Neural cell (in vitro differentiated cells): ENCODE measurements at regions not wholly inside any gene's neighbourhood (a gene's known extent, or its start where the extent isn't known, plus 50 kb on each side); places are given as distances from the start of the nearest gene placed in this dataset.

ENCODE experiments used
- H2AFZ ChIP-seq: fragments of 200-600, 300-800 bp; sonication (generic), shearing (Covaris generic); 2 replicates; pipeline ENCODE4 v1.6.0; 2014; ENCODE audit warnings: low read depth, mild to moderate bottlenecking, antibody characterized with exemption, low read length, moderate library complexity
- H3F3A ChIP-seq: fragments of 200-600 bp; shearing (Covaris generic); 2 replicates; pipeline ENCODE4 v1.6.1; 2016; ENCODE audit warnings: mild to moderate bottlenecking, moderate library complexity, mixed read lengths, antibody characterized with exemption, low read length; ENCODE audit not compliant: insufficient read depth, poor library complexity, severe bottlenecking
- H3K27ac ChIP-seq: fragments of 200-600, 300-800 bp; sonication (generic), shearing (Covaris generic); 2 replicates; pipeline ENCODE4 v1.5.1; 2014; ENCODE audit warnings: mild to moderate bottlenecking, low read length, moderate library complexity
- H3K27me3 ChIP-seq: fragments of 300-800, 200-600 bp; sonication (generic), shearing (Covaris generic); 2 replicates; pipeline ENCODE4 v1.6.0; 2014; ENCODE audit warnings: mild to moderate bottlenecking, low read depth, low read length, moderate library complexity; ENCODE audit not compliant: insufficient read depth
- H3K36me3 ChIP-seq: fragments of 300-800, 200-600 bp; sonication (generic), shearing (Covaris generic); 2 replicates; pipeline ENCODE4 v1.5.1; 2014; ENCODE audit warnings: mild to moderate bottlenecking, antibody characterized with exemption, low read length, moderate library complexity; ENCODE audit not compliant: insufficient read depth
- H3K4me2 ChIP-seq: fragments of 300-800, 200-600 bp; sonication (generic), shearing (Covaris generic); 2 replicates; pipeline ENCODE4 v1.6.0; 2014; ENCODE audit warnings: mild to moderate bottlenecking, low read length
- H3K4me3 ChIP-seq: fragments of 300-800, 200-600 bp; sonication (generic), shearing (Covaris generic); 2 replicates; pipeline ENCODE4 v1.5.1; 2014; ENCODE audit warnings: mild to moderate bottlenecking, low read length, moderate library complexity
- H3K79me2 ChIP-seq: fragments of 200-600 bp; shearing (Covaris generic); replicated peaks from 2 replicates; pipeline ENCODE4 v1.6.0; 2014; ENCODE audit warnings: mild to moderate bottlenecking, low read length, moderate library complexity; ENCODE audit not compliant: insufficient read depth
- H3K9ac ChIP-seq: fragments of 300-800, 200-600 bp; sonication (generic), shearing (Covaris generic); 2 replicates; pipeline ENCODE4 v1.6.1; 2016; ENCODE audit warnings: mild to moderate bottlenecking, low read length, mixed read lengths
- H3K9me2 ChIP-seq: fragments of 200-600 bp; shearing (Covaris generic); 2 replicates; pipeline ENCODE4 v1.6.1; 2016; ENCODE audit warnings: mild to moderate bottlenecking, low read length, mixed read lengths; ENCODE audit not compliant: insufficient read depth
- H3K9me3 ChIP-seq: fragments of 200-600, 300-800 bp; sonication (generic), shearing (Covaris generic); 2 replicates; pipeline ENCODE4 v1.6.1; 2016; ENCODE audit warnings: mild to moderate bottlenecking, mixed run types, low read length, moderate library complexity, mixed read lengths
- H4K20me1 ChIP-seq: fragments of 200-600 bp; shearing (Covaris generic); 2 replicates; pipeline ENCODE4 v1.6.1; 2016; ENCODE audit warnings: mild to moderate bottlenecking, mixed run types; ENCODE audit not compliant: insufficient read depth
- CTCF ChIP-seq: fragments of 450-650 bp; IDR thresholded peaks from 2 replicates; pipeline ENCODE4 v1.5.1; 2014; ENCODE audit warnings: antibody characterized with exemption, mild to moderate bottlenecking, moderate library complexity; ENCODE audit not compliant: poor library complexity, severe bottlenecking
- EP300 ChIP-seq: fragments of 450-650 bp; conservative IDR thresholded peaks from 2 replicates; pipeline ENCODE4 v1.6.1; 2014; ENCODE audit warnings: antibody characterized with exemption, mild to moderate bottlenecking, moderate library complexity; ENCODE audit not compliant: poor library complexity, severe bottlenecking
- EZH2 ChIP-seq: fragments of 200-600, 300-800 bp; shearing (Covaris generic), sonication (generic); IDR thresholded peaks from 2 replicates; pipeline ENCODE4 v1.6.1; 2014; ENCODE audit warnings: antibody characterized with exemption, low read length, borderline replicate concordance, mild to moderate bottlenecking; ENCODE audit not compliant: insufficient read depth, poor library complexity, severe bottlenecking
- MXI1 ChIP-seq: fragments of 450-650 bp; conservative IDR thresholded peaks from 2 replicates; pipeline ENCODE4 v1.6.1; 2014; ENCODE audit warnings: antibody characterized with exemption, mild to moderate bottlenecking; ENCODE audit not compliant: poor library complexity, severe bottlenecking
- POLR2AphosphoS5 ChIP-seq: IDR thresholded peaks from 2 replicates; pipeline ENCODE4 v1.6.1; 2012
- RAD21 ChIP-seq: fragments of 450-650 bp; conservative IDR thresholded peaks from 2 replicates; pipeline ENCODE4 v1.6.1; 2014; ENCODE audit warnings: antibody characterized with exemption, mild to moderate bottlenecking, moderate library complexity
- REST ChIP-seq: IDR thresholded peaks from 2 replicates; pipeline ENCODE4 v1.6.1; 2012; ENCODE audit warnings: borderline replicate concordance
- SMC3 ChIP-seq: fragments of 450-650 bp; conservative IDR thresholded peaks from 2 replicates; pipeline ENCODE4 v1.6.1; 2014; ENCODE audit warnings: antibody characterized with exemption, mild to moderate bottlenecking, moderate library complexity; ENCODE audit not compliant: poor library complexity
- TAF1 ChIP-seq: IDR thresholded peaks from 2 replicates; pipeline ENCODE4 v1.6.1; 2012; ENCODE audit warnings: low read depth

- Histone ChIP-seq H2AFZ (no peak overlapping the region), H3K79me2 (no peaks in the 10 kb centered on the region), H3K9me3 (no peaks in the 10 kb centered on the region), H3K9me2 (no peaks in the 10 kb centered on the region), H3K36me3 (no peaks in the 10 kb centered on the region), H3F3A (no peaks in the 10 kb centered on the region), H3K27me3 (no peaks in the 10 kb centered on the region), H4K20me1 (no peaks in the 10 kb centered on the region), H3K9ac (no peak overlapping the region), H3K4me2 (no peak overlapping the region), H3K4me3 (no peak overlapping the region), H3K27ac (no peak overlapping the region)
- TF ChIP-seq CTCF (no peak), MXI1 (no peak), EP300 (no peak), REST (no peak), POLR2AphosphoS5 (no peak), TAF1 (no peak), RAD21 (no peak), EZH2 (no peak), SMC3 (no peak)
These were observed 100.8 kb upstream of the CNKSR3 start for GRCh38 chr6:154611241-154611640.

GRCh38 chr6:154611847-154612246 is 101.4 kb upstream of the CNKSR3 start:
- H3K4me2 ChIP-seq: no peak overlapping the region
- H3K9me3 ChIP-seq: no peaks in the 10 kb centered on the region
- H3K79me2 ChIP-seq: no peaks in the 10 kb centered on the region
- H3K4me3 ChIP-seq: no peak overlapping the region
- no peaks in the 10 kb centered on the region for H3K9me2 ChIP-seq
- H3F3A ChIP-seq: no peaks in the 10 kb centered on the region
- no peaks in the 10 kb centered on the region for H3K36me3 ChIP-seq
- no peak overlapping the region for H2AFZ ChIP-seq
- no peaks in the 10 kb centered on the region for H4K20me1 ChIP-seq
- H3K27ac ChIP-seq: no peak overlapping the region
- no peaks in the 10 kb centered on the region for H3K27me3 ChIP-seq
- TF ChIP-seq RAD21 (no peak), EZH2 (no peak), REST (no peak), SMC3 (no peak), TAF1 (no peak), CTCF (no peak), EP300 (no peak), POLR2AphosphoS5 (no peak), MXI1 (no peak)
- H3K9ac ChIP-seq: no peak overlapping the region
